GM19452 (cell line): ENCODE measurements at regions not wholly inside any gene's neighbourhood (a gene's known extent, or its start where the extent isn't known, plus 50 kb on each side); places are given as distances from the start of the nearest gene placed in this dataset.
A peak's percentile ranks its signal among the peaks of the same experiment; 100 is the strongest.
"Not testable (repeated sequence)": the region's sequence is repeated elsewhere in the genome, so short reads cannot be mapped to it uniquely, and the experiment has no call there.

Source experiments
- ATAC-seq: cut with Tn5 transposase; IDR thresholded peaks from one replicate; pipeline ENCODE4 v1.9.1; 2021; ENCODE audit not compliant: unreplicated experiment

GRCh38 chr1:199095628-199096027 lies 456.8 kb downstream of the PTPRC start:
- not testable (repeated sequence) for ATAC-seq

- ATAC-seq = no peak
These were observed 457.8 kb downstream of the PTPRC start for GRCh38 chr1:199096591-199096990.

GRCh38 chr1:199098468-199098867 lies 459.6 kb downstream of the PTPRC start:
- ATAC-seq = no peak

GRCh38 chr1:199101139-199101538 lies 462.3 kb downstream of the PTPRC start:
- no peak for ATAC-seq

GRCh38 chr1:199101635-199102034 lies 462.8 kb downstream of the PTPRC start:
- ATAC-seq = no peak

GRCh38 chr1:199102239-199102638 lies 463.4 kb downstream of the PTPRC start:
- no peak for ATAC-seq

GRCh38 chr1:199109160-199109559 lies 470.3 kb downstream of the PTPRC start:
- ATAC-seq = no peak

- ATAC-seq = no peak
These were observed 473.5 kb downstream of the PTPRC start for GRCh38 chr1:199112365-199112764.

- ATAC-seq = peak; percentile 60
These were observed 474.5 kb downstream of the PTPRC start for GRCh38 chr1:199113265-199113869.

GRCh38 chr1:199116488-199116887 lies 477.6 kb downstream of the PTPRC start:
- no peak for ATAC-seq

GRCh38 chr1:199121047-199121446 lies 482.2 kb downstream of the PTPRC start:
- no peak for ATAC-seq

GRCh38 chr1:199122085-199122484 lies 483.2 kb downstream of the PTPRC start:
- ATAC-seq = no peak

GRCh38 chr1:199122532-199123311 lies 483.9 kb downstream of the PTPRC start:
- ATAC-seq = no peak

- ATAC-seq = no peak
These were observed 484.8 kb downstream of the PTPRC start for GRCh38 chr1:199123615-199124014.

- no peak for ATAC-seq
These were observed 485.5 kb downstream of the PTPRC start for GRCh38 chr1:199124351-199124750.

GRCh38 chr1:199129247-199129646 lies 490.4 kb downstream of the PTPRC start:
- no peak for ATAC-seq

GRCh38 chr1:199132006-199132405 lies 493.2 kb downstream of the PTPRC start:
- no peak for ATAC-seq

GRCh38 chr1:199135901-199136300 lies 497.1 kb downstream of the PTPRC start:
- ATAC-seq = no peak

GRCh38 chr1:199138061-199138460 lies 499.2 kb downstream of the PTPRC start:
- ATAC-seq = no peak

GRCh38 chr1:199149591-199149990 lies 510.8 kb downstream of the PTPRC start:
- ATAC-seq = no peak

GRCh38 chr1:199150756-199151155 lies 511.9 kb downstream of the PTPRC start:
- ATAC-seq = no peak

GRCh38 chr1:199151634-199152425 lies 513.0 kb downstream of the PTPRC start:
- peak; percentile 71 for ATAC-seq
